ENCODE measurements at regions not wholly inside any gene's neighbourhood (a gene's known extent, or its start where the extent isn't known, plus 50 kb on each side); places are given as distances from the start of the nearest gene placed in this dataset.

GRCh38 chr3:193836511-193836910, 243.5 kb downstream of the OPA1 start:
- Histone ChIP-seq H3K36me3 (ENCODE audit: control insufficient read depth, insufficient read depth, low read length) (no peaks in the 10 kb centered on the region), H3K9me3 (ENCODE audit: control insufficient read depth, insufficient read depth, low read length) (no peaks in the 10 kb centered on the region), H3K4me3 (ENCODE audit: low read length) (no peak overlapping the region), H3K27me3 (ENCODE audit: control insufficient read depth, insufficient read depth, low read length) (no peaks in the 10 kb centered on the region), H3K4me1 (ENCODE audit: control insufficient read depth, insufficient read depth, low read length) (no peaks in the 10 kb centered on the region), H3K27ac (ENCODE audit: low read length) (no peak overlapping the region)
- no peak for DNase-seq (ENCODE audit: low read depth, low spot score)
- WGBS (ENCODE audit: insufficient coverage, insufficient read length), result no CpG with 5 or more reads among the region's 2 CpGs

GRCh38 chr3:193836918-193837317, 243.9 kb downstream of the OPA1 start:
- Histone ChIP-seq H3K27me3 (ENCODE audit: control insufficient read depth, insufficient read depth, low read length) (no peaks in the 10 kb centered on the region), H3K9me3 (ENCODE audit: control insufficient read depth, insufficient read depth, low read length) (no peaks in the 10 kb centered on the region), H3K4me1 (ENCODE audit: control insufficient read depth, insufficient read depth, low read length) (no peaks in the 10 kb centered on the region), H3K4me3 (ENCODE audit: low read length) (no peak overlapping the region), H3K27ac (ENCODE audit: low read length) (no peak overlapping the region), H3K36me3 (ENCODE audit: control insufficient read depth, insufficient read depth, low read length) (no peaks in the 10 kb centered on the region)
- no CpG with 5 or more reads among the region's 7 CpGs for WGBS (ENCODE audit: insufficient coverage, insufficient read length)
- no peak for DNase-seq (ENCODE audit: low read depth, low spot score)

- no peaks in the 10 kb centered on the region for H3K4me1 ChIP-seq (ENCODE audit: control insufficient read depth, insufficient read depth, low read length)
- H3K36me3 ChIP-seq (ENCODE audit: control insufficient read depth, insufficient read depth, low read length), result no peaks in the 10 kb centered on the region
- no peak overlapping the region for H3K27ac ChIP-seq (ENCODE audit: low read length)
- no CpG with 5 or more reads among the region's 6 CpGs for WGBS (ENCODE audit: insufficient coverage, insufficient read length)
- DNase-seq (ENCODE audit: low read depth, low spot score), result no peak
- H3K27me3 ChIP-seq (ENCODE audit: control insufficient read depth, insufficient read depth, low read length), result no peaks in the 10 kb centered on the region
- no peak overlapping the region for H3K4me3 ChIP-seq (ENCODE audit: low read length)
- H3K9me3 ChIP-seq (ENCODE audit: control insufficient read depth, insufficient read depth, low read length), result no peaks in the 10 kb centered on the region
These were observed 244.4 kb downstream of the OPA1 start for GRCh38 chr3:193837347-193837827.

- WGBS (ENCODE audit: insufficient coverage, insufficient read length), result no CpG with 5 or more reads among the region's 2 CpGs
- H3K36me3 ChIP-seq (ENCODE audit: control insufficient read depth, insufficient read depth, low read length), result no peaks in the 10 kb centered on the region
- no peak overlapping the region for H3K4me3 ChIP-seq (ENCODE audit: low read length)
- no peaks in the 10 kb centered on the region for H3K4me1 ChIP-seq (ENCODE audit: control insufficient read depth, insufficient read depth, low read length)
- no peaks in the 10 kb centered on the region for H3K9me3 ChIP-seq (ENCODE audit: control insufficient read depth, insufficient read depth, low read length)
- H3K27ac ChIP-seq (ENCODE audit: low read length), result no peak overlapping the region
- H3K27me3 ChIP-seq (ENCODE audit: control insufficient read depth, insufficient read depth, low read length), result no peaks in the 10 kb centered on the region
- no peak for DNase-seq (ENCODE audit: low read depth, low spot score)
These were observed 247.2 kb downstream of the OPA1 start for GRCh38 chr3:193840111-193840641.

GRCh38 chr3:193841581-193841980, 248.6 kb downstream of the OPA1 start:
- Histone ChIP-seq H3K9me3 (ENCODE audit: control insufficient read depth, insufficient read depth, low read length) (no peaks in the 10 kb centered on the region), H3K4me1 (ENCODE audit: control insufficient read depth, insufficient read depth, low read length) (no peaks in the 10 kb centered on the region), H3K27me3 (ENCODE audit: control insufficient read depth, insufficient read depth, low read length) (no peaks in the 10 kb centered on the region), H3K27ac (ENCODE audit: low read length) (no peak overlapping the region), H3K36me3 (ENCODE audit: control insufficient read depth, insufficient read depth, low read length) (no peaks in the 10 kb centered on the region), H3K4me3 (ENCODE audit: low read length) (no peak overlapping the region)
- no peak for DNase-seq (ENCODE audit: low read depth, low spot score)
- no CpG with 5 or more reads among the region's 4 CpGs for WGBS (ENCODE audit: insufficient coverage, insufficient read length)

GRCh38 chr3:193842029-193842798, 249.2 kb downstream of the OPA1 start:
- Histone ChIP-seq H3K9me3 (ENCODE audit: control insufficient read depth, insufficient read depth, low read length) (no peaks in the 10 kb centered on the region), H3K4me3 (ENCODE audit: low read length) (no peak overlapping the region), H3K36me3 (ENCODE audit: control insufficient read depth, insufficient read depth, low read length) (no peaks in the 10 kb centered on the region), H3K4me1 (ENCODE audit: control insufficient read depth, insufficient read depth, low read length) (no peaks in the 10 kb centered on the region), H3K27me3 (ENCODE audit: control insufficient read depth, insufficient read depth, low read length) (no peaks in the 10 kb centered on the region), H3K27ac (ENCODE audit: low read length) (no peak overlapping the region)
- DNase-seq (ENCODE audit: low read depth, low spot score), result no peak
- no CpG with 5 or more reads among the region's 16 CpGs for WGBS (ENCODE audit: insufficient coverage, insufficient read length)

GRCh38 chr3:193842832-193843473, 249.9 kb downstream of the OPA1 start:
- no peaks in the 10 kb centered on the region for H3K9me3 ChIP-seq (ENCODE audit: control insufficient read depth, insufficient read depth, low read length)
- no peaks in the 10 kb centered on the region for H3K4me1 ChIP-seq (ENCODE audit: control insufficient read depth, insufficient read depth, low read length)
- no peaks in the 10 kb centered on the region for H3K36me3 ChIP-seq (ENCODE audit: control insufficient read depth, insufficient read depth, low read length)
- no peaks in the 10 kb centered on the region for H3K27me3 ChIP-seq (ENCODE audit: control insufficient read depth, insufficient read depth, low read length)
- no peak overlapping the region for H3K4me3 ChIP-seq (ENCODE audit: low read length)
- H3K27ac ChIP-seq (ENCODE audit: low read length), result no peak overlapping the region
- no peak for DNase-seq (ENCODE audit: low read depth, low spot score)
- WGBS (ENCODE audit: insufficient coverage, insufficient read length), result no CpG with 5 or more reads among the region's 13 CpGs

- Histone ChIP-seq H3K36me3 (ENCODE audit: control insufficient read depth, insufficient read depth, low read length) (no peaks in the 10 kb centered on the region), H3K27me3 (ENCODE audit: control insufficient read depth, insufficient read depth, low read length) (no peaks in the 10 kb centered on the region), H3K9me3 (ENCODE audit: control insufficient read depth, insufficient read depth, low read length) (no peaks in the 10 kb centered on the region), H3K27ac (ENCODE audit: low read length) (no peak overlapping the region), H3K4me1 (ENCODE audit: control insufficient read depth, insufficient read depth, low read length) (no peaks in the 10 kb centered on the region), H3K4me3 (ENCODE audit: low read length) (no peak overlapping the region)
- no peak for DNase-seq (ENCODE audit: low read depth, low spot score)
- no CpG with 5 or more reads among the region's 5 CpGs for whole genome bisulfite sequencing (ENCODE audit: insufficient coverage, insufficient read length)
These were observed 250.7 kb downstream of the OPA1 start for GRCh38 chr3:193843474-193844301.

GRCh38 chr3:193844472-193844871, 251.5 kb downstream of the OPA1 start:
- Histone ChIP-seq H3K36me3 (ENCODE audit: control insufficient read depth, insufficient read depth, low read length) (no peaks in the 10 kb centered on the region), H3K9me3 (ENCODE audit: control insufficient read depth, insufficient read depth, low read length) (no peaks in the 10 kb centered on the region), H3K4me1 (ENCODE audit: control insufficient read depth, insufficient read depth, low read length) (no peaks in the 10 kb centered on the region), H3K27me3 (ENCODE audit: control insufficient read depth, insufficient read depth, low read length) (no peaks in the 10 kb centered on the region), H3K27ac (ENCODE audit: low read length) (no peak overlapping the region), H3K4me3 (ENCODE audit: low read length) (no peak overlapping the region)
- no peak for DNase-seq (ENCODE audit: low read depth, low spot score)
- no CpG with 5 or more reads among the region's 3 CpGs for WGBS (ENCODE audit: insufficient coverage, insufficient read length)

GRCh38 chr3:193845144-193845543, 252.1 kb downstream of the OPA1 start:
- no peaks in the 10 kb centered on the region for H3K27me3 ChIP-seq (ENCODE audit: control insufficient read depth, insufficient read depth, low read length)
- H3K36me3 ChIP-seq (ENCODE audit: control insufficient read depth, insufficient read depth, low read length), result no peaks in the 10 kb centered on the region
- no peaks in the 10 kb centered on the region for H3K4me1 ChIP-seq (ENCODE audit: control insufficient read depth, insufficient read depth, low read length)
- WGBS (ENCODE audit: insufficient coverage, insufficient read length), result no CpG with 5 or more reads among the region's 4 CpGs
- H3K4me3 ChIP-seq (ENCODE audit: low read length), result no peak overlapping the region
- no peaks in the 10 kb centered on the region for H3K9me3 ChIP-seq (ENCODE audit: control insufficient read depth, insufficient read depth, low read length)
- DNase-seq (ENCODE audit: low read depth, low spot score), result no peak
- H3K27ac ChIP-seq (ENCODE audit: low read length), result no peak overlapping the region
